ENCODE measurements at regions not wholly inside any gene's neighbourhood (a gene's known extent, or its start where the extent isn't known, plus 50 kb on each side); places are given as distances from the start of the nearest gene placed in this dataset.

GRCh38 chr5:20041326-20042274 lies 53.6 kb upstream of the CDH18 start:
- Histone ChIP-seq H3K27ac (no peak overlapping the region), H3K27me3 (ENCODE audit: insufficient read depth, low read depth) (no peaks in the 10 kb centered on the region), H2AFZ (ENCODE audit: low read depth) (no peak overlapping the region), H3K9ac (no peak overlapping the region), H3K4me1 (ENCODE audit: low read depth, poor library complexity, severe bottlenecking) (no peaks in the 10 kb centered on the region), H3K4me2 (no peak overlapping the region), H3K36me3 (ENCODE audit: insufficient read depth) (no peaks in the 10 kb centered on the region), H4K20me1 (ENCODE audit: insufficient read depth) (no peaks in the 10 kb centered on the region), H3K4me3 (IDR thresholded peaks at IDR 0.05; ENCODE audit: insufficient read depth, low read depth, low read length) (no peak overlapping the region), H3K79me2 (ENCODE audit: insufficient read depth, low read depth) (no peaks in the 10 kb centered on the region)
- no peak for TF ChIP-seq CTCF (conservative IDR thresholded peaks at IDR 0.05; ENCODE audit: low read depth, low read length)

GRCh38 chr5:20040901-20041300 lies 52.9 kb upstream of the CDH18 start:
- Histone ChIP-seq H3K4me2 (no peak overlapping the region), H3K27ac (no peak overlapping the region), H3K27me3 (ENCODE audit: insufficient read depth, low read depth) (no peaks in the 10 kb centered on the region), H2AFZ (ENCODE audit: low read depth) (no peak overlapping the region), H3K79me2 (ENCODE audit: insufficient read depth, low read depth) (no peaks in the 10 kb centered on the region), H3K36me3 (ENCODE audit: insufficient read depth) (no peaks in the 10 kb centered on the region), H4K20me1 (ENCODE audit: insufficient read depth) (no peaks in the 10 kb centered on the region), H3K4me1 (ENCODE audit: low read depth, poor library complexity, severe bottlenecking) (no peaks in the 10 kb centered on the region), H3K9ac (no peak overlapping the region; the same call in 1 of the 2 replicates), H3K4me3 (IDR thresholded peaks at IDR 0.05; ENCODE audit: insufficient read depth, low read depth, low read length) (no peak overlapping the region)
- no peak for TF ChIP-seq CTCF (conservative IDR thresholded peaks at IDR 0.05; ENCODE audit: low read depth, low read length)

All from KMS-11 (cell line).